HepG2 (cell line): ENCODE measurements at regions not wholly inside any gene's neighbourhood (a gene's known extent, or its start where the extent isn't known, plus 50 kb on each side); places are given as distances from the start of the nearest gene placed in this dataset.

ENCODE experiments used
- IKZF1 ChIP-seq: fragments of 450-650 bp; IDR thresholded peaks from 2 replicates; pipeline ENCODE4 v1.7.1; 2016
- PHF8 ChIP-seq: sonication (generic); formaldehyde crosslinking; IDR thresholded peaks from 2 replicates; pipeline ENCODE4 v1.5.0; 2020; ENCODE audit warnings: missing genetic modification reagents
- TF ChIP-seq, protein P1 (sequence below): IDR thresholded peaks from 2 replicates; pipeline ENCODE4 v1.6.1; 2012; ENCODE audit warnings: inconsistent platforms

DNA sequence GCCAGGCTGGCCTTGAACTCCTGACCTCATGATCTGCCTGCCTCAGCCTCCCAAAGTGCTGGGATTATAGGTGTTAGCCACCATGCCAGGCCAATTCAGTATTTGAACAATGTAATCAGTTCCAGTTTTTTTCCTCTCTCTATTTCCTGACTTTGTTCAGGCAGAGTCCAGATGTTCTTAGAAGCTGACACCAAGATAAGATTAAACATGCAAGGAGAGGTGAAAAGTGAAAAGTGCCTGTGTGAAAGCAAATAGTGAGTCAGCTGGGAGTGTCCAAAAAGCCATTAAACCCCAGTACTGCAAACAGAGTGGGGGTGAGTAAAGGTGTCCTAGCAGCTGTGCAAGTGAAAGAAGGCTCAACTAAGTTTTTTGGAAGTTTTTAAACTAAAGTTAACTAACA is 231.5 kb downstream of the PTH2R start:
- TF ChIP-seq, protein P1, sequence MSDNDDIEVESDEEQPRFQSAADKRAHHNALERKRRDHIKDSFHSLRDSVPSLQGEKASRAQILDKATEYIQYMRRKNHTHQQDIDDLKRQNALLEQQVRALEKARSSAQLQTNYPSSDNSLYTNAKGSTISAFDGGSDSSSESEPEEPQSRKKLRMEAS: no peak
- TF ChIP-seq IKZF1: no peak
- no peak for TF ChIP-seq PHF8
